MM.1S (cell line): ENCODE measurements at regions not wholly inside any gene's neighbourhood (a gene's known extent, or its start where the extent isn't known, plus 50 kb on each side); places are given as distances from the start of the nearest gene placed in this dataset.

Experiments used
- DNase-seq: peaks from one replicate; pipeline ENCODE4 v3.0.0-alpha.2; 2015
- H2AFZ ChIP-seq: fragments of 300-600 bp; sonication (generic); 2 replicates; pipeline ENCODE4 v1.6.0; 2016; ENCODE audit warnings: antibody characterized with exemption, low read length
- H3F3A ChIP-seq: fragments of 300-600 bp; sonication (generic); 2 replicates; pipeline ENCODE4 v1.6.1; 2016; ENCODE audit warnings: mild to moderate bottlenecking, antibody characterized with exemption, low read length, moderate library complexity, mixed read lengths; ENCODE audit not compliant: insufficient read depth
- H3K27ac ChIP-seq: fragments of 300-600 bp; sonication (generic); 2 replicates; pipeline ENCODE4 v1.5.1; 2016; ENCODE audit warnings: mild to moderate bottlenecking, low read length
- H3K27me3 ChIP-seq: fragments of 300-600 bp; sonication (generic); replicated peaks from 2 replicates; pipeline ENCODE4 v1.6.0; 2016; ENCODE audit warnings: low read length; ENCODE audit not compliant: insufficient read depth
- H3K36me3 ChIP-seq: fragments of 300-600 bp; sonication (generic); replicated peaks from 2 replicates; pipeline ENCODE4 v1.6.1; 2016; ENCODE audit warnings: mild to moderate bottlenecking, low read length, mixed read lengths; ENCODE audit not compliant: insufficient read depth
- H3K4me1 ChIP-seq: fragments of 300-600 bp; sonication (generic); 2 replicates; pipeline ENCODE4 v1.6.1; 2016; ENCODE audit warnings: low read length, mixed read lengths
- H3K4me2 ChIP-seq: fragments of 300-600 bp; sonication (generic); 2 replicates; pipeline ENCODE4 v1.6.0; 2016; ENCODE audit warnings: low read depth, low read length
- H3K4me3 ChIP-seq: fragments of 300-600 bp; sonication (generic); 2 replicates; pipeline ENCODE4 v1.5.1; 2016; ENCODE audit warnings: low read length, mixed read lengths
- H3K79me2 ChIP-seq: fragments of 300-600 bp; sonication (generic); 2 replicates; pipeline ENCODE4 v1.6.1; 2016; ENCODE audit warnings: mixed run types, low read length, mixed read lengths
- H3K9ac ChIP-seq: fragments of 300-600 bp; sonication (generic); 2 replicates; pipeline ENCODE4 v1.6.1; 2016; ENCODE audit warnings: low read length, mixed read lengths
- H3K9me2 ChIP-seq: fragments of 300-600 bp; sonication (generic); replicated peaks from 2 replicates; pipeline ENCODE4 v1.6.1; 2016; ENCODE audit warnings: mild to moderate bottlenecking, low read length, mixed read lengths; ENCODE audit not compliant: insufficient read depth
- H3K9me3 ChIP-seq: fragments of 300-600 bp; sonication (generic); replicated peaks from 2 replicates; pipeline ENCODE4 v1.6.1; 2016; ENCODE audit warnings: mild to moderate bottlenecking, low read length, mixed read lengths; ENCODE audit not compliant: insufficient read depth
- H4K20me1 ChIP-seq: fragments of 300-600 bp; sonication (generic); 2 replicates; pipeline ENCODE4 v1.6.1; 2016; ENCODE audit warnings: mild to moderate bottlenecking, low read length, moderate library complexity, mixed read lengths; ENCODE audit not compliant: insufficient read depth
- EZH2 ChIP-seq: fragments of 300-600 bp; sonication (generic); optimal IDR thresholded peaks from 2 replicates; pipeline ENCODE3; 2017; ENCODE audit warnings: low read depth, mild to moderate bottlenecking, antibody characterized with exemption, low read length, mixed read lengths
- EZH2phosphoT487 ChIP-seq: fragments of 300-600 bp; sonication (generic); IDR thresholded peaks from 2 replicates; pipeline ENCODE4 v1.6.1; 2018; ENCODE audit warnings: antibody characterized with exemption, low read length
- TF ChIP-seq, protein P1 (sequence below): fragments of 300-600 bp; sonication (generic); IDR thresholded peaks from 2 replicates; pipeline ENCODE4 v1.5.1; 2016; ENCODE audit warnings: antibody characterized with exemption, low read length, mixed read lengths

GRCh38 chr2:156037482-156037881 is 295.0 kb downstream of the NR4A2 start:
- no peak overlapping the region for H3K4me3 ChIP-seq
- H3K79me2 ChIP-seq, result no peaks in the 10 kb centered on the region
- H3K27ac ChIP-seq, result no peak overlapping the region
- H2AFZ ChIP-seq, result no peak overlapping the region
- TF ChIP-seq, protein P1, sequence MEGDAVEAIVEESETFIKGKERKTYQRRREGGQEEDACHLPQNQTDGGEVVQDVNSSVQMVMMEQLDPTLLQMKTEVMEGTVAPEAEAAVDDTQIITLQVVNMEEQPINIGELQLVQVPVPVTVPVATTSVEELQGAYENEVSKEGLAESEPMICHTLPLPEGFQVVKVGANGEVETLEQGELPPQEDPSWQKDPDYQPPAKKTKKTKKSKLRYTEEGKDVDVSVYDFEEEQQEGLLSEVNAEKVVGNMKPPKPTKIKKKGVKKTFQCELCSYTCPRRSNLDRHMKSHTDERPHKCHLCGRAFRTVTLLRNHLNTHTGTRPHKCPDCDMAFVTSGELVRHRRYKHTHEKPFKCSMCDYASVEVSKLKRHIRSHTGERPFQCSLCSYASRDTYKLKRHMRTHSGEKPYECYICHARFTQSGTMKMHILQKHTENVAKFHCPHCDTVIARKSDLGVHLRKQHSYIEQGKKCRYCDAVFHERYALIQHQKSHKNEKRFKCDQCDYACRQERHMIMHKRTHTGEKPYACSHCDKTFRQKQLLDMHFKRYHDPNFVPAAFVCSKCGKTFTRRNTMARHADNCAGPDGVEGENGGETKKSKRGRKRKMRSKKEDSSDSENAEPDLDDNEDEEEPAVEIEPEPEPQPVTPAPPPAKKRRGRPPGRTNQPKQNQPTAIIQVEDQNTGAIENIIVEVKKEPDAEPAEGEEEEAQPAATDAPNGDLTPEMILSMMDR, result no peak
- TF ChIP-seq EZH2phosphoT487 (no peak), EZH2 (no peak)
- no peaks in the 10 kb centered on the region for H4K20me1 ChIP-seq
- DNase-seq, result no peak
- no peaks in the 10 kb centered on the region for H3F3A ChIP-seq
- H3K9ac ChIP-seq, result no peak overlapping the region
- H3K9me3 ChIP-seq, result no peaks in the 10 kb centered on the region; the same call in 1 of the 2 replicates
- H3K4me1 ChIP-seq, result no peaks in the 10 kb centered on the region
- no peaks in the 10 kb centered on the region for H3K9me2 ChIP-seq
- H3K36me3 ChIP-seq, result no peaks in the 10 kb centered on the region
- no peak overlapping the region for H3K4me2 ChIP-seq
- no peaks in the 10 kb centered on the region for H3K27me3 ChIP-seq

DNA sequence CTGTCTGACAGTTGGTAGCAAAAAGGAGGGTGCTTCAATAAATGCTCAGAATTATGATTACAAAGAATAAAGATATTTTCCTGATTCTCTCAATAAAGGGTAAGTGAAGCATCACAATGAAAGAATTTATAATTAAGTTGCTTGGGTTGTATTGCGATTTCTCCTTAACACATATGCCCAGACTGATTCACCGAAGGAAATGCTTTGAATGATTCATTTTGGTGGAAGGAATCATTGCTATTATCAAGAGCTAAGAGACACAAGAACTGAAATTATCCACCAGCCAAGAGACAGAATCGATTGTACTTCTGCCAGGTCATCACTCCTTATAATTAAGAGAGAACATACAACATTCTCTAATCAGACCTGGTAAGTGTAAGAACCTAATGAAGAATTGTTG is 301.4 kb downstream of the NR4A2 start:
- Histone ChIP-seq H3K79me2 (no peaks in the 10 kb centered on the region), H3K9me3 (no peaks in the 10 kb centered on the region), H2AFZ (no peak overlapping the region), H3K4me1 (no peaks in the 10 kb centered on the region), H3K9me2 (no peaks in the 10 kb centered on the region), H3K27me3 (no peaks in the 10 kb centered on the region), H3K4me3 (no peak overlapping the region), H3F3A (no peaks in the 10 kb centered on the region), H3K27ac (no peak overlapping the region), H4K20me1 (no peaks in the 10 kb centered on the region), H3K36me3 (no peaks in the 10 kb centered on the region), H3K4me2 (no peak overlapping the region), H3K9ac (no peak overlapping the region)
- DNase-seq, result no peak
- TF ChIP-seq EZH2phosphoT487, result no peak
- TF ChIP-seq EZH2, result no peak
- TF ChIP-seq, protein P1, result no peak

DNA sequence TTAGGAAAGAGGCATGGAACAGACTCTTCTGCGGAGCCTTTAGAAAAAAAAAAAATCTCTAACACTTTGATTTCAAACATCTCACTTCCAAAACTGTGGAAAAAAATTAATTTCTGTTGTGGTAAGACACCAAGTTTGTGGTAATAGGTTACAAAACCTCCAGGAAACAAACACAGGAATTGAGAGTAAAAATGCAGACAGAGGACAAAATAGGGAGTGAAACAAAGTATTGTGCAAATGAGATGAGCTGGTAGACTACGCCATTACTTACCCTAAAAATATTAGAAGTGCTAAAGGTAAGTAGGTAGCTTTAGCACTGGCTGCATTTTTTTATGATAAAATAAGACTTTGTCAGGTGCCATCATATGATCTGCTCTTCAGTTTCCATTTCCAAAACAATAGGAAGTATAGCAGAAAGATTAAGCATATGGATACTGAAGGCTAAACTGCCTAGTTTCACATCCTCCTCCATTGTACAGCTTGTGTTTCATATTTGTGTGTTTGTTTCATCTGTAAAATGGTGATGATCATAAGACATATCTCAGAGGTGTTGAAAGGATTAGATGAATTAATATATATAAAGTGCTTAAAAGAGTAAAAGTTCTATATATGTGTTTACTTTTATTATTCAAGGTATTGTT is 309.2 kb downstream of the NR4A2 start:
- H3K9me3 ChIP-seq, result no peaks in the 10 kb centered on the region
- H3K4me1 ChIP-seq, result peaks cover 18% of the 10 kb centered on the region
- no peaks in the 10 kb centered on the region for H3K79me2 ChIP-seq
- H4K20me1 ChIP-seq, result no peaks in the 10 kb centered on the region
- peak overlapping the region; percentile 33 for H3K4me2 ChIP-seq
- DNase-seq, result peak; percentile 47
- peak overlapping the region; percentile 27 for H3K4me3 ChIP-seq
- H3K36me3 ChIP-seq, result no peaks in the 10 kb centered on the region
- no peak overlapping the region for H3K9ac ChIP-seq
- TF ChIP-seq EZH2phosphoT487 (no peak), EZH2 (no peak)
- TF ChIP-seq, protein P1, result no peak
- H3F3A ChIP-seq, result peaks cover 17% of the 10 kb centered on the region
- H3K27me3 ChIP-seq, result no peaks in the 10 kb centered on the region
- H2AFZ ChIP-seq, result peak overlapping the region; percentile 21; the same call in 1 of the 2 replicates
- no peaks in the 10 kb centered on the region for H3K9me2 ChIP-seq
- H3K27ac ChIP-seq, result peak overlapping the region; percentile 48; the same call in 1 of the 2 replicates
